ENCODE measurements at regions not wholly inside any gene's neighbourhood (a gene's known extent, or its start where the extent isn't known, plus 50 kb on each side); places are given as distances from the start of the nearest gene placed in this dataset.

- Histone ChIP-seq H3K4me1 (replicated peaks in 1 of 2) (no peaks in the 10 kb centered on the region), H3K36me3 (replicated peaks in 1 of 2) (no peaks in the 10 kb centered on the region), H3K27me3 (no peaks in the 10 kb centered on the region), H3K4me3 (no peak overlapping the region), H3K27ac (no peak overlapping the region), H3K9me3 (replicated peaks in 1 of 3) (no peaks in the 10 kb centered on the region)
- TF ChIP-seq CTCF (IDR thresholded peaks at IDR 0.05) (no peak), POLR2A (IDR thresholded peaks at IDR 0.05) (no peak)
- intact Hi-C loops (cut with DNase I) = no loop called here
- no peak for DNase-seq
- WGBS, 4 donors = 73 to 91% (median 84%) methylated on average over 6 of the region's 6 CpGs
Measured at GRCh38 chr16:10242916-10243315, 60.7 kb upstream of the GRIN2A start.

- no peaks in the 10 kb centered on the region for H3K27me3 ChIP-seq
- no peak for DNase-seq
- H3K36me3 ChIP-seq (replicated peaks in 1 of 2) = no peaks in the 10 kb centered on the region
- 69 to 80% (median 72%) methylated on average over 4 to 10 of the region's 10 CpGs for WGBS, 4 donors
- H3K9me3 ChIP-seq (replicated peaks in 1 of 3) = no peaks in the 10 kb centered on the region
- TF ChIP-seq POLR2A (IDR thresholded peaks at IDR 0.05) (no peak), CTCF (IDR thresholded peaks at IDR 0.05) (no peak)
- no peaks in the 10 kb centered on the region for H3K4me1 ChIP-seq (replicated peaks in 1 of 2)
- intact Hi-C loops (cut with DNase I) = no loop called here
- no peak overlapping the region for H3K4me3 ChIP-seq
- H3K27ac ChIP-seq = no peak overlapping the region
Measured at GRCh38 chr16:10245002-10245401, 62.8 kb upstream of the GRIN2A start.

GRCh38 chr16:10250137-10250828, 68.1 kb upstream of the GRIN2A start:
- no peaks in the 10 kb centered on the region for H3K4me1 ChIP-seq (replicated peaks in 1 of 2)
- H3K27ac ChIP-seq = no peak overlapping the region
- intact Hi-C loops (cut with DNase I) = loop anchor here (10.0 kb wide), 2 partner anchors 255 to 485 kb away; no protein-coding TSS in a partner anchor
- TF ChIP-seq CTCF (IDR thresholded peaks at IDR 0.05) (no peak), POLR2A (IDR thresholded peaks at IDR 0.05) (no peak)
- 23 to 36% (median 32%) methylated on average over 4 to 12 of the region's 12 CpGs for WGBS, 4 donors
- DNase-seq = peak; percentile 30 to 72 (median 65)
- no peaks in the 10 kb centered on the region for H3K9me3 ChIP-seq (replicated peaks in 1 of 3)
- H3K36me3 ChIP-seq (replicated peaks in 1 of 2) = no peaks in the 10 kb centered on the region
- H3K4me3 ChIP-seq = no peak overlapping the region
- H3K27me3 ChIP-seq = no peaks in the 10 kb centered on the region

- H3K27me3 ChIP-seq = no peaks in the 10 kb centered on the region
- intact Hi-C loops (cut with DNase I) = loop anchor here (10.0 kb wide), 2 partner anchors 253 to 483 kb away; no protein-coding TSS in a partner anchor
- TF ChIP-seq POLR2A (IDR thresholded peaks at IDR 0.05) (no peak), CTCF (IDR thresholded peaks at IDR 0.05) (no peak)
Measured at GRCh38 chr16:10252155-10252554, 69.9 kb upstream of the GRIN2A start.

More at GRCh38 chr16:10252155-10252554, 69.9 kb upstream of the GRIN2A start:
- no peak overlapping the region for H3K27ac ChIP-seq
- no peak overlapping the region for H3K4me3 ChIP-seq
- peaks cover 3% of the 10 kb centered on the region in 2 donors for H3K4me1 ChIP-seq (replicated peaks in 1 of 2)
- no peak for DNase-seq
- no peaks in the 10 kb centered on the region for H3K9me3 ChIP-seq (replicated peaks in 1 of 3)
- no peaks in the 10 kb centered on the region for H3K36me3 ChIP-seq (replicated peaks in 1 of 2)
- 84 to 92% (median 88%) methylated on average over 21 to 31 of the region's 31 CpGs for WGBS, 4 donors
